ENCODE measurements at regions not wholly inside any gene's neighbourhood (a gene's known extent, or its start where the extent isn't known, plus 50 kb on each side); places are given as distances from the start of the nearest gene placed in this dataset.
"Not testable (repeated sequence)": the region's sequence is repeated elsewhere in the genome, so short reads cannot be mapped to it uniquely, and the experiment has no call there.

DNA sequence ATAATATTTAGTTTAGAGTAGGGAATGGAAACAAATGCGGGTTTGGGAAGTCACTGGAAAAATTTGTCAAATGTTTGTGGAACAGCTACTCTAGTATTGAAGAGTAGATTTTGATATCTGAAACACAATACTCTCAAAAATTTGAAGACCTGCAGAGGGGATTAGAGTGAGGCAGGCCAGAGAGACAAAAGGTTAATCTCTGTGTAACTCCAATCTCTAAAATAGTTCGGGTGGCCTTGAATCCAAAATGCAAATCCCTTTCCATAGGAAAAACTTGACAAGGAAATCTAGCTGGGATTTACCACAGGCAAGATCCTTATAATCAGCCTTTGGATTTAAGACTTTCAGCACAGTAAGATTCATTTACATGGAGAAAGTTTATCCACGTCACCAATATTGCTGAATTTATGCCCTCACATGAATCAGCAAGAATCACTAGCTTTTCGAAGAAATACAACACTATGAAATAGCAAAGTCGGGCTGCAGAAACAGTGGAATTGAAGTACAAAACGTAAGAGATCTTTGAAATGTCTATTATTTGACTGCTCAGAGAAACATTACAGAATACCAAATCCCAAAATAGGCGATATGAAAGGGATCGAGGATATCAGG lies 423.7 kb upstream of the ZNF804A start:
- Histone ChIP-seq H3K36me3 (ENCODE audit: insufficient read depth, low read length) (no peaks in the 10 kb centered on the region), H3K27ac (no peak overlapping the region), H3K9me3 (ENCODE audit: low read depth, low read length) (no peaks in the 10 kb centered on the region), H3K9ac (ENCODE audit: insufficient read length) (no peak overlapping the region), H3K4me3 (no peak overlapping the region)
- no peak for TF ChIP-seq EZH2 (IDR thresholded peaks at IDR 0.05)
- TF ChIP-seq FOXP2 (optimal IDR thresholded peaks at IDR 0.05; ENCODE audit: control extremely low read depth, extremely low read length, insufficient read depth): no peak
- TF ChIP-seq POLR2AphosphoS5 (IDR thresholded peaks at IDR 0.05; ENCODE audit: borderline replicate concordance, low read depth, low read length): no peak
- no peak for DNase-seq (ENCODE audit: low read depth, low spot score)

DNA sequence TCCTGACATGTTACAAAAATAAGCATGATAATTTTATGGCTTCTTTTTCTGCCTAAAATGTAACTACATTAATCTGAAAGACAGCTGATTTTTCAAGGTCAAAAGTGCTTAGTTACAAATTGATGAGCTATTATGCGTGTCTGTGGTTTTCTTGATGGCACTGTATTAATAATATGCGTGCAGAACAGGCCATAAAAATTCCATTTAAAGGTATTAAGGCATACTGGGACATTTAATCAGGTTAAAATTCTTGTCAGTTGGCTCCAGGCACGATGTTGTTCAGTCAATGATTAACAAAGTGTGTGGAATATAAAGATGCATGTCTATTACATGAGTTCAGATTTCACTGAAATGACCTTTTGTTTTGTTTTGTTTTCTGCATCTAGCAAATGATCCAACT lies 420.1 kb upstream of the ZNF804A start:
- peak overlapping the region; percentile 38; the same call in 1 of the 2 replicates for H3K27ac ChIP-seq
- no peaks in the 10 kb centered on the region for H3K36me3 ChIP-seq (ENCODE audit: insufficient read depth, low read length)
- peak; percentile 16 for DNase-seq (ENCODE audit: low read depth, low spot score)
- peak overlapping the region; percentile 14 for H3K9ac ChIP-seq (ENCODE audit: insufficient read length)
- 0 out of 2 replicates have a peak, but pooled peaks cover 5% of the 10 kb centered on the region for H3K9me3 ChIP-seq (ENCODE audit: low read depth, low read length)
- TF ChIP-seq EZH2 (IDR thresholded peaks at IDR 0.05): no peak
- TF ChIP-seq POLR2AphosphoS5 (IDR thresholded peaks at IDR 0.05; ENCODE audit: borderline replicate concordance, low read depth, low read length): peak; percentile 25; the same call in 1 of the 2 replicates
- peak overlapping the region; percentile 31; the same call in 1 of the 2 replicates for H3K4me3 ChIP-seq

DNA sequence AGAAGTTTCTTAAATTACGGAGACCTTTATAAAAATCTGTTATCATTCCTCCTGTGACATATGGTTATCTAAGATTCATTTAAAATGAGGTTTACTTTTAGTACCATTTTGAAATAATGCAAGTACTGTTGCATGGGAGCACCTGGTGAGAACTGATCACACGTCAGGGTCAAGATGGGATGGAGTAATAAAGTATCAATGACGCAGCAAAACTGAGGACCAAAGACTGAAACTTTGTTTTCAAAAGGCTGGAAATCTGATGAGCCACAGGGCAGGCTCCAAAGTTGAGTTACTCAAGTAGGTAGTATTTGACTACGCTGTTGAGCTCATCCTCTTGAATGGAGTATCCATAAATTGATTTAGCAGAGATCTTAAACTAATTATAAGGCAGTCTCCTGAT lies 411.9 kb upstream of the ZNF804A start:
- no peak for DNase-seq (ENCODE audit: low read depth, low spot score)
- H3K27ac ChIP-seq: no peak overlapping the region
- no peaks in the 10 kb centered on the region for H3K36me3 ChIP-seq (ENCODE audit: insufficient read depth, low read length)
- TF ChIP-seq FOXP2 (optimal IDR thresholded peaks at IDR 0.05; ENCODE audit: control extremely low read depth, extremely low read length, insufficient read depth) (no peak), EZH2 (IDR thresholded peaks at IDR 0.05) (no peak), POLR2AphosphoS5 (IDR thresholded peaks at IDR 0.05; ENCODE audit: borderline replicate concordance, low read depth, low read length) (no peak)
- H3K9ac ChIP-seq (ENCODE audit: insufficient read length): no peak overlapping the region
- no peak overlapping the region for H3K4me3 ChIP-seq
- H3K9me3 ChIP-seq (ENCODE audit: low read depth, low read length): 0 out of 2 replicates have a peak, but pooled peaks cover 5% of the 10 kb centered on the region

DNA sequence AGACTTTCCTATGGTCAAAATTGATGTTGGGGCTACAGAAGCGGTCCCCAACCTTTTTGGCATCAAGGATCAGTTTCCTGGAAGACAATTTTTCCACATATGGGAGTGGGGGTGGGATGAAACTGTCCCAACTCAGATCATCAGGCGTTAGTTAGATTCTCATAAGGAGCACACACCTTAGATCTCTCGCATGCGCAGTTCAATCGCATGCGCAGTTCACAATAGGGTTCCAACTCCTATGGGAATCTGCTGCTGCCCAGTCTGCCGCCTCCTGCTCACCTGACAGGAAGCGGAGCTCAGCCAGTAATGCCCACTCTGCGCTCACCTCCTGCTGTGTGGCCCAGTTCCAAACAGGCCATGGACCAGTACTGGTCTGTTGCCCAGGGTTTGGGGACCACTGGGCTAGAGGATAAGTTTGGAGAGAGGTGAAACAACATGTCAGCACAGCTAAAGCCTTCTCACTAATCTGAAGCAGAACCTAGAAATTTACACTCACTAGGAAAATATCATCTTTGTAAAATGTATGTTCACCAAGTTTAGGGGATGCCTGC lies 410.8 kb upstream of the ZNF804A start:
- Histone ChIP-seq H3K9me3 (ENCODE audit: low read depth, low read length) (0 out of 2 replicates have a peak, but pooled peaks cover 5% of the 10 kb centered on the region), H3K27ac (no peak overlapping the region), H3K9ac (ENCODE audit: insufficient read length) (no peak overlapping the region), H3K4me3 (no peak overlapping the region), H3K36me3 (ENCODE audit: insufficient read depth, low read length) (no peaks in the 10 kb centered on the region)
- TF ChIP-seq EZH2 (IDR thresholded peaks at IDR 0.05) (no peak), POLR2AphosphoS5 (IDR thresholded peaks at IDR 0.05; ENCODE audit: borderline replicate concordance, low read depth, low read length) (no peak), FOXP2 (optimal IDR thresholded peaks at IDR 0.05; ENCODE audit: control extremely low read depth, extremely low read length, insufficient read depth) (no peak)
- no peak for DNase-seq (ENCODE audit: low read depth, low spot score)

DNA sequence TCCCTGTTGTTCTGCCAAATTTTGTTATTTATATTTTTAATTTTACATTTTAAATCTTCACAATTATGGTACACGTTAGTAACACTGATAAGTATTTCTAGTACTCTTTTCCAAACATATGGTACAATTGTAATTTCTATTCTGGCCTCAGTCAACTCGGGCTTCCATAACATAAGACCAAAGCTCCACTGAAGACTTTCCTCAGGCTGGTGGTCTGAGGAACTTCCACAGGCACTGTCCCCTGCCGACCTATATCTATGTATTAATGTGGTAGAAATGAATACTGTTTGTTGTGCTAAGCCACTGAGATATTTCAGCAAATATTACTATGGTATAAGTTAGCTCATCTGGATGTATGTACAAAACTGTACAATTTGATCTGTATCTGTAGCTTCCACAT lies 407.6 kb upstream of the ZNF804A start:
- Histone ChIP-seq H3K9me3 (ENCODE audit: low read depth, low read length) (no peaks in the 10 kb centered on the region), H3K27ac (no peak overlapping the region), H3K9ac (ENCODE audit: insufficient read length) (no peak overlapping the region), H3K36me3 (ENCODE audit: insufficient read depth, low read length) (no peaks in the 10 kb centered on the region), H3K4me3 (no peak overlapping the region)
- TF ChIP-seq FOXP2 (optimal IDR thresholded peaks at IDR 0.05; ENCODE audit: control extremely low read depth, extremely low read length, insufficient read depth) (no peak), POLR2AphosphoS5 (IDR thresholded peaks at IDR 0.05; ENCODE audit: borderline replicate concordance, low read depth, low read length) (no peak), EZH2 (IDR thresholded peaks at IDR 0.05) (no peak)
- no peak for DNase-seq (ENCODE audit: low read depth, low spot score)

DNA sequence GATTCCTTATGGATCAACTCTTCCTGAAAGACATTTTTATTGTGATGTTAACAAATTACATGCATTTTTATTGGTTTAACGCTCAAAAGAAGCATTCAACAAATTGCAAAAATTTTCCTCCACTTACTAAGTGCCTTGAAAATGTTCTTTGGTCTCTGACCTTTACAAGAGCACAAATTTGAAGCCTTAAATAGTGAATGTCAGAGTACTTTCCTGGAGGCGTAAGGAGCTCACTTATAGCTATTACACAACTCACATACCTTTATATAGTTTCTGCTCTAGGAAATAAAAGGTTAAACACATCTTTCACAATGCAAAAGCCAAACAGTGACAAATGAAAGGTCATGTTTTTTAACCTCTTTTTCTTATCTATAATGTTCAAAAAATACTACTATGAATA lies 405.7 kb upstream of the ZNF804A start:
- H3K4me3 ChIP-seq: no peak overlapping the region
- H3K9me3 ChIP-seq (ENCODE audit: low read depth, low read length): no peaks in the 10 kb centered on the region
- no peak for DNase-seq (ENCODE audit: low read depth, low spot score)
- H3K27ac ChIP-seq: no peak overlapping the region
- H3K9ac ChIP-seq (ENCODE audit: insufficient read length): no peak overlapping the region
- H3K36me3 ChIP-seq (ENCODE audit: insufficient read depth, low read length): no peaks in the 10 kb centered on the region
- TF ChIP-seq EZH2 (IDR thresholded peaks at IDR 0.05) (no peak), FOXP2 (optimal IDR thresholded peaks at IDR 0.05; ENCODE audit: control extremely low read depth, extremely low read length, insufficient read depth) (no peak), POLR2AphosphoS5 (IDR thresholded peaks at IDR 0.05; ENCODE audit: borderline replicate concordance, low read depth, low read length) (no peak)

DNA sequence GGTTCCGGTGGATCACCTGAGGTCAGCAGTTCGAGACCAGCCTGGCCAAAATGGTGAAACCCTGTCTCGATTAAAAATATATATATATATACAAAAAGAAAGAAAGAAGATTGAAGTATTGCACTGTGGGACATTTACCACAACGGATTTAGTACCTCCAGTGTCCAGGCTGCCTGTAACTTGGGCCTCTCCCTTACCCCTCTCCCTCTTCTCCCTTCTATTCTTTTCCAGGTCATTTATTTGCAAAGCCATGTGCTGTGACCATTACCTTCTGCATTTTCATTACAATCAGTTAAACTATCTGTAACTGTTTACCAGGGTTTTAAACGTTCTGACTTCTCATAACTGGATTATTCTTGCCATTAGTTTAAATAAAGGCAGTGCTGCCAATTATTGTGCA lies 400.9 kb upstream of the ZNF804A start:
- no peaks in the 10 kb centered on the region for H3K9me3 ChIP-seq (ENCODE audit: low read depth, low read length)
- H3K36me3 ChIP-seq (ENCODE audit: insufficient read depth, low read length): no peaks in the 10 kb centered on the region
- no peak for DNase-seq (ENCODE audit: low read depth, low spot score)
- TF ChIP-seq EZH2 (IDR thresholded peaks at IDR 0.05) (no peak), FOXP2 (optimal IDR thresholded peaks at IDR 0.05; ENCODE audit: control extremely low read depth, extremely low read length, insufficient read depth) (no peak), POLR2AphosphoS5 (IDR thresholded peaks at IDR 0.05; ENCODE audit: borderline replicate concordance, low read depth, low read length) (no peak)
- no peak overlapping the region for H3K9ac ChIP-seq (ENCODE audit: insufficient read length)
- H3K27ac ChIP-seq: no peak overlapping the region
- no peak overlapping the region for H3K4me3 ChIP-seq

DNA sequence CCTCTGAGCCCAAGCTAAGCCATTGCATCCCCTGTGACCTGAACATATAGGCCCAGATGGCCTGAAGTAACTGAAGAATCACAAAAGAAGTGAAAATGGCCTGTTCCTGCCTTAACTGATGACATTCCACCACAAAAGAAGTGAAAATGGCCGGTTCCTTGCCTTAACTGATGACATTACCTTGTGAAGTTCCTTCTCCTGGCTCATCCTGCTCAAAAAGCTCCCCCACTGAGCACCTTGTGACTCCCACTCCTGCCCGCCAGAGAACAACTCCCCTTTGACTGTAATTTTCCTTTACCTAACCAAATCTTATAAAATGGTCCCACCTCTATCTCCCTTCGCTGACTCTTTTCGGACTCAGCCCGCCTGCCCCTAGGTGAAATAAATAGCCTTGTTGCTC lies 399.5 kb upstream of the ZNF804A start:
- H3K4me3 ChIP-seq; H3K36me3 ChIP-seq (ENCODE audit: insufficient read depth, low read length); DNase-seq (ENCODE audit: low read depth, low spot score); H3K9ac ChIP-seq (ENCODE audit: insufficient read length); H3K9me3 ChIP-seq (ENCODE audit: low read depth, low read length); H3K27ac ChIP-seq: not testable (repeated sequence)

DNA sequence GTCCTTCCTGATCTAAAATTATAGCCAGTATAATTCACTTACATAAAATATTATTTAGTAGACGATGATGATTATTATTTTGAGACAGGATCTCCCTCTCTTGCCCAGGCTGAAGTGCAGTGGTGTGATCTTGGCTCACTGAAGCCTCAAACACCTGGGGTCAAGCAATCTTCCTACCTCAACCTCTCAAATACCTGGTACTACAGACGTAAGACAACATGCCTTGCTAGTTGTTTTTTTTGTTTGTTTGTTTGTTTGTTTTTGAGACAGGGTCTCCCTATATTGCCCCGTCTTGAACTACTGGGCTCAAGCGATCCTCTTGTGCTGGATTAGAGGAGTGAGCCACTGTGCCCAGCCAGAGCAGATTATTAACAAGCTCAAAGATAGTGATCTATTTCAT lies 399.1 kb upstream of the ZNF804A start:
- no peaks in the 10 kb centered on the region for H3K9me3 ChIP-seq (ENCODE audit: low read depth, low read length)
- no peak overlapping the region for H3K4me3 ChIP-seq
- TF ChIP-seq FOXP2 (optimal IDR thresholded peaks at IDR 0.05; ENCODE audit: control extremely low read depth, extremely low read length, insufficient read depth) (no peak), EZH2 (IDR thresholded peaks at IDR 0.05) (no peak), POLR2AphosphoS5 (IDR thresholded peaks at IDR 0.05; ENCODE audit: borderline replicate concordance, low read depth, low read length) (no peak)
- H3K27ac ChIP-seq: no peak overlapping the region
- DNase-seq (ENCODE audit: low read depth, low spot score): no peak
- H3K36me3 ChIP-seq (ENCODE audit: insufficient read depth, low read length): no peaks in the 10 kb centered on the region
- H3K9ac ChIP-seq (ENCODE audit: insufficient read length): no peak overlapping the region
